ENCODE measurements at regions not wholly inside any gene's neighbourhood (a gene's known extent, or its start where the extent isn't known, plus 50 kb on each side); places are given as distances from the start of the nearest gene placed in this dataset.

DNA sequence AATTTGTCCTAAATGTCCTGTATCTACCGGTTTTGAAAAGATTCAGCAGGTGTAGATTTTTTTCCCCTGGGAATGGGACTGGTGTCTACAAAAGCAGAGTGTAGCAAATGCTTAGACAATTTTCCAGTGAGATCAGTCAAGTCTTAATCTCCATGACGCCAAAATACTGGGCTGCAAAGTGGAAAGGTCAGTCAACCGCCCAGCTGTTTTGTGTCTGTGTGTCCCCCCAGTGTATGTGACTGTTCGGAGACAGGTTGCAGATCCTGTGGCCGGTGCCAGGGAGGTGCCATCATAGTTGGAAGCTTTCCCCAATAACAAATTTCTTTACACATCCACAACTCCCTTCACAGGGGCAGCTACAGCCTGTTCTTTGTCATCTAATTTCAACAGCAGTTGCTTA lies 263.8 kb downstream of the ARHGAP12 start:
- TF ChIP-seq YY1 (IDR thresholded peaks at IDR 0.05), result no peak
- TF ChIP-seq, protein P1, sequence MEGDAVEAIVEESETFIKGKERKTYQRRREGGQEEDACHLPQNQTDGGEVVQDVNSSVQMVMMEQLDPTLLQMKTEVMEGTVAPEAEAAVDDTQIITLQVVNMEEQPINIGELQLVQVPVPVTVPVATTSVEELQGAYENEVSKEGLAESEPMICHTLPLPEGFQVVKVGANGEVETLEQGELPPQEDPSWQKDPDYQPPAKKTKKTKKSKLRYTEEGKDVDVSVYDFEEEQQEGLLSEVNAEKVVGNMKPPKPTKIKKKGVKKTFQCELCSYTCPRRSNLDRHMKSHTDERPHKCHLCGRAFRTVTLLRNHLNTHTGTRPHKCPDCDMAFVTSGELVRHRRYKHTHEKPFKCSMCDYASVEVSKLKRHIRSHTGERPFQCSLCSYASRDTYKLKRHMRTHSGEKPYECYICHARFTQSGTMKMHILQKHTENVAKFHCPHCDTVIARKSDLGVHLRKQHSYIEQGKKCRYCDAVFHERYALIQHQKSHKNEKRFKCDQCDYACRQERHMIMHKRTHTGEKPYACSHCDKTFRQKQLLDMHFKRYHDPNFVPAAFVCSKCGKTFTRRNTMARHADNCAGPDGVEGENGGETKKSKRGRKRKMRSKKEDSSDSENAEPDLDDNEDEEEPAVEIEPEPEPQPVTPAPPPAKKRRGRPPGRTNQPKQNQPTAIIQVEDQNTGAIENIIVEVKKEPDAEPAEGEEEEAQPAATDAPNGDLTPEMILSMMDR (IDR thresholded peaks at IDR 0.05; ENCODE audit: low read depth, low read length, missing input control), result no peak
- no peak for TF ChIP-seq HNF4G (IDR thresholded peaks at IDR 0.05)
- TF ChIP-seq, protein P2, sequence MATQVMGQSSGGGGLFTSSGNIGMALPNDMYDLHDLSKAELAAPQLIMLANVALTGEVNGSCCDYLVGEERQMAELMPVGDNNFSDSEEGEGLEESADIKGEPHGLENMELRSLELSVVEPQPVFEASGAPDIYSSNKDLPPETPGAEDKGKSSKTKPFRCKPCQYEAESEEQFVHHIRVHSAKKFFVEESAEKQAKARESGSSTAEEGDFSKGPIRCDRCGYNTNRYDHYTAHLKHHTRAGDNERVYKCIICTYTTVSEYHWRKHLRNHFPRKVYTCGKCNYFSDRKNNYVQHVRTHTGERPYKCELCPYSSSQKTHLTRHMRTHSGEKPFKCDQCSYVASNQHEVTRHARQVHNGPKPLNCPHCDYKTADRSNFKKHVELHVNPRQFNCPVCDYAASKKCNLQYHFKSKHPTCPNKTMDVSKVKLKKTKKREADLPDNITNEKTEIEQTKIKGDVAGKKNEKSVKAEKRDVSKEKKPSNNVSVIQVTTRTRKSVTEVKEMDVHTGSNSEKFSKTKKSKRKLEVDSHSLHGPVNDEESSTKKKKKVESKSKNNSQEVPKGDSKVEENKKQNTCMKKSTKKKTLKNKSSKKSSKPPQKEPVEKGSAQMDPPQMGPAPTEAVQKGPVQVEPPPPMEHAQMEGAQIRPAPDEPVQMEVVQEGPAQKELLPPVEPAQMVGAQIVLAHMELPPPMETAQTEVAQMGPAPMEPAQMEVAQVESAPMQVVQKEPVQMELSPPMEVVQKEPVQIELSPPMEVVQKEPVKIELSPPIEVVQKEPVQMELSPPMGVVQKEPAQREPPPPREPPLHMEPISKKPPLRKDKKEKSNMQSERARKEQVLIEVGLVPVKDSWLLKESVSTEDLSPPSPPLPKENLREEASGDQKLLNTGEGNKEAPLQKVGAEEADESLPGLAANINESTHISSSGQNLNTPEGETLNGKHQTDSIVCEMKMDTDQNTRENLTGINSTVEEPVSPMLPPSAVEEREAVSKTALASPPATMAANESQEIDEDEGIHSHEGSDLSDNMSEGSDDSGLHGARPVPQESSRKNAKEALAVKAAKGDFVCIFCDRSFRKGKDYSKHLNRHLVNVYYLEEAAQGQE (IDR thresholded peaks at IDR 0.05), result no peak
- TF ChIP-seq, protein P3, sequence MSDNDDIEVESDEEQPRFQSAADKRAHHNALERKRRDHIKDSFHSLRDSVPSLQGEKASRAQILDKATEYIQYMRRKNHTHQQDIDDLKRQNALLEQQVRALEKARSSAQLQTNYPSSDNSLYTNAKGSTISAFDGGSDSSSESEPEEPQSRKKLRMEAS (IDR thresholded peaks at IDR 0.05), result no peak
- no peak for TF ChIP-seq RXRA (IDR thresholded peaks at IDR 0.05)
- no peak for TF ChIP-seq HNF4A (conservative IDR thresholded peaks at IDR 0.05)
- TF ChIP-seq GABPA (IDR thresholded peaks at IDR 0.05 in 1 of 2, conservative IDR thresholded peaks at IDR 0.05 in 1 of 2), result no peak
- no peak for TF ChIP-seq TAF1 (conservative IDR thresholded peaks at IDR 0.05)
- TF ChIP-seq SP1 (IDR thresholded peaks at IDR 0.05), result no peak
- no peak for TF ChIP-seq JUND (IDR thresholded peaks at IDR 0.05)
